OCI-LY1 (cell line): ENCODE measurements at regions not wholly inside any gene's neighbourhood (a gene's known extent, or its start where the extent isn't known, plus 50 kb on each side); places are given as distances from the start of the nearest gene placed in this dataset.

Experiments used
- H2AFZ ChIP-seq: fragments of 200-600 bp; sonication (generic), shearing (Covaris generic); 2 replicates; pipeline ENCODE4 v1.6.0; 2014; ENCODE audit warnings: antibody characterized with exemption, mild to moderate bottlenecking, low read length
- H3F3A ChIP-seq: fragments of 200-600 bp; sonication (generic), shearing (Covaris generic); 2 replicates; pipeline ENCODE4 v1.6.0; 2014; ENCODE audit warnings: mild to moderate bottlenecking, antibody characterized with exemption, low read length, moderate library complexity; ENCODE audit not compliant: insufficient read depth
- H3K27ac ChIP-seq: fragments of 200-600 bp; sonication (generic); 2 replicates; pipeline ENCODE4 v1.5.1; 2014; ENCODE audit warnings: low read length, mixed run types, mild to moderate bottlenecking, low read depth; ENCODE audit not compliant: poor library complexity, severe bottlenecking
- H3K27me3 ChIP-seq: fragments of 200-600 bp; sonication (generic); 2 replicates; pipeline ENCODE4 v1.6.0; 2014; ENCODE audit warnings: antibody characterized with exemption, mild to moderate bottlenecking, low read length, moderate library complexity; ENCODE audit not compliant: insufficient read depth
- H3K36me3 ChIP-seq: fragments of 200-600 bp; sonication (generic); 2 replicates; pipeline ENCODE4 v1.6.1; 2014; ENCODE audit warnings: mild to moderate bottlenecking, antibody characterized with exemption, low read length, moderate library complexity, mixed read lengths; ENCODE audit not compliant: insufficient read depth
- H3K4me1 ChIP-seq: fragments of 200-600 bp; sonication (generic); 2 replicates; pipeline ENCODE4 v1.5.1; 2014; ENCODE audit warnings: mild to moderate bottlenecking, low read length, moderate library complexity; ENCODE audit not compliant: insufficient read depth, severe bottlenecking
- H3K4me2 ChIP-seq: fragments of 200-600 bp; sonication (generic), shearing (Covaris generic); 2 replicates; pipeline ENCODE4 v1.6.1; 2014; ENCODE audit warnings: low read length
- H3K4me3 ChIP-seq: fragments of 200-600 bp; sonication (generic); 2 replicates; pipeline ENCODE4 v1.5.1; 2014; ENCODE audit warnings: low read length, low read depth, mild to moderate bottlenecking, mixed read lengths; ENCODE audit not compliant: poor library complexity, severe bottlenecking
- H3K79me2 ChIP-seq: fragments of 200-600 bp; shearing (Covaris generic); 2 replicates; pipeline ENCODE4 v1.6.1; 2016; ENCODE audit warnings: mixed run types, low read length, mixed read lengths; ENCODE audit not compliant: insufficient read depth
- H3K9ac ChIP-seq: fragments of 200-600 bp; sonication (generic), shearing (Covaris generic); 2 replicates; pipeline ENCODE4 v1.6.1; 2014; ENCODE audit warnings: mild to moderate bottlenecking, low read length, mixed read lengths
- H3K9me2 ChIP-seq: fragments of 200-600 bp; sonication (generic), shearing (Covaris generic); 2 replicates; pipeline ENCODE4 v1.6.1; 2014; ENCODE audit warnings: low read depth, mild to moderate bottlenecking, low read length, mixed read lengths
- H3K9me3 ChIP-seq: fragments of 200-600 bp; shearing (Covaris generic); 2 replicates; pipeline ENCODE4 v1.6.1; 2014; ENCODE audit warnings: low read length, mixed read lengths
- H4K20me1 ChIP-seq: fragments of 200-600 bp; sonication (generic), shearing (Covaris generic); 2 replicates; pipeline ENCODE4 v1.6.0; 2016; ENCODE audit warnings: mild to moderate bottlenecking, low read length; ENCODE audit not compliant: insufficient read depth
- CTCF ChIP-seq: fragments of 200-600 bp; sonication (generic), shearing (Covaris generic); IDR thresholded peaks from 2 replicates; pipeline ENCODE4 v1.5.1; 2017; ENCODE audit warnings: mild to moderate bottlenecking, antibody characterized with exemption, low read length, moderate library complexity, mixed read lengths
- EZH2 ChIP-seq: fragments of 200-600 bp; sonication (generic), shearing (Covaris generic); IDR thresholded peaks from 2 replicates; pipeline ENCODE4 v1.8.0; 2017; ENCODE audit warnings: borderline replicate concordance, mixed run types, mild to moderate bottlenecking, antibody characterized with exemption, low read length, moderate library complexity, mixed read lengths

GRCh38 chr6:133773776-133774175, 115.1 kb upstream of the TCF21 start:
- Histone ChIP-seq H3K27ac (no peak overlapping the region), H4K20me1 (no peaks in the 10 kb centered on the region), H3K27me3 (no peaks in the 10 kb centered on the region), H3K4me1 (no peaks in the 10 kb centered on the region), H2AFZ (no peak overlapping the region), H3K9me3 (no peaks in the 10 kb centered on the region), H3K4me3 (no peak overlapping the region), H3K9ac (no peak overlapping the region), H3K79me2 (no peaks in the 10 kb centered on the region), H3K36me3 (no peaks in the 10 kb centered on the region), H3F3A (no peaks in the 10 kb centered on the region), H3K9me2 (no peaks in the 10 kb centered on the region), H3K4me2 (no peak overlapping the region)
- TF ChIP-seq CTCF (no peak), EZH2 (no peak)

GRCh38 chr6:133774356-133774755, 114.6 kb upstream of the TCF21 start:
- no peak overlapping the region for H3K4me3 ChIP-seq
- H3K4me2 ChIP-seq, result no peak overlapping the region
- H3K9me3 ChIP-seq, result no peaks in the 10 kb centered on the region
- no peak overlapping the region for H3K9ac ChIP-seq
- no peaks in the 10 kb centered on the region for H3K4me1 ChIP-seq
- no peak overlapping the region for H3K27ac ChIP-seq
- no peak for TF ChIP-seq CTCF
- TF ChIP-seq EZH2, result no peak
- no peaks in the 10 kb centered on the region for H3K9me2 ChIP-seq
- no peaks in the 10 kb centered on the region for H3K36me3 ChIP-seq
- H3K79me2 ChIP-seq, result no peaks in the 10 kb centered on the region
- no peaks in the 10 kb centered on the region for H4K20me1 ChIP-seq
- H2AFZ ChIP-seq, result no peak overlapping the region
- no peaks in the 10 kb centered on the region for H3F3A ChIP-seq
- no peaks in the 10 kb centered on the region for H3K27me3 ChIP-seq

GRCh38 chr6:133778414-133779130, 110.3 kb upstream of the TCF21 start:
- Histone ChIP-seq H3K4me3 (no peak overlapping the region), H2AFZ (no peak overlapping the region), H3K27me3 (no peaks in the 10 kb centered on the region), H4K20me1 (no peaks in the 10 kb centered on the region), H3K79me2 (no peaks in the 10 kb centered on the region), H3K4me1 (no peaks in the 10 kb centered on the region), H3K27ac (no peak overlapping the region), H3K9me3 (no peaks in the 10 kb centered on the region), H3K9ac (no peak overlapping the region), H3K36me3 (no peaks in the 10 kb centered on the region), H3K9me2 (no peaks in the 10 kb centered on the region), H3F3A (no peaks in the 10 kb centered on the region), H3K4me2 (no peak overlapping the region)
- TF ChIP-seq EZH2 (no peak), CTCF (no peak)
